WTC11 (cell line): ENCODE measurements at regions not wholly inside any gene's neighbourhood (a gene's known extent, or its start where the extent isn't known, plus 50 kb on each side); places are given as distances from the start of the nearest gene placed in this dataset.

Experiments
- ATAC-seq: fragments of 200-7000 bp; cut with Tn5 transposase; 2 replicates; pipeline ENCODE4 v1.10.0; 2021; ENCODE audit warnings: mild to moderate bottlenecking, moderate library complexity
- CTCF ChIA-PET: fragments of 300-600 bp; sonication (Branson Sonifier 250); formaldehyde crosslinking; loops from one replicate; lab custom pipeline; 2021; ENCODE audit warnings: antibody characterized with exemption; lab: Charles Lee
- POLR2A ChIA-PET: fragments of 350-600 bp; sonication (Branson Sonifier 250); formaldehyde crosslinking; loops from one replicate; lab custom pipeline; 2021; ENCODE audit warnings: antibody characterized with exemption; lab: Charles Lee
- DNase-seq: peaks from one replicate; pipeline ENCODE4 v3.0.0; 2021; ENCODE audit warnings: low spot score
- H3K27ac Mint-ChIP-seq: 2 replicates; pipeline ENCODE4 v1.8.0; 2021; ENCODE audit warnings: mixed read lengths
- H3K27me3 Mint-ChIP-seq: 2 replicates; pipeline ENCODE4 v1.8.0; 2021; ENCODE audit warnings: low read depth, mild to moderate bottlenecking, moderate library complexity, mixed read lengths
- H3K36me3 Mint-ChIP-seq: 2 replicates; pipeline ENCODE4 v1.8.0; 2021; ENCODE audit warnings: mixed read lengths
- H3K4me1 Mint-ChIP-seq: 2 replicates; pipeline ENCODE4 v1.8.0; 2022; ENCODE audit warnings: mixed read lengths
- H3K4me3 Mint-ChIP-seq: 2 replicates; pipeline ENCODE4 v1.8.0; 2021; ENCODE audit warnings: mild to moderate bottlenecking, moderate library complexity, mixed read lengths
- H3K9me3 Mint-ChIP-seq: 2 replicates; pipeline ENCODE4 v1.8.0; 2021; ENCODE audit warnings: mixed read lengths
- CREB1 ChIP-seq: sonication (generic); formaldehyde crosslinking; IDR thresholded peaks from 2 replicates; pipeline ENCODE4 v1.8.0; 2023; ENCODE audit warnings: mild to moderate bottlenecking, missing genetic modification reagents
- CREM ChIP-seq: sonication (generic); formaldehyde crosslinking; IDR thresholded peaks from 2 replicates; pipeline ENCODE4 v1.8.1; 2022; ENCODE audit warnings: mild to moderate bottlenecking, missing genetic modification reagents, moderate library complexity
- ELF4 ChIP-seq: sonication (generic); formaldehyde crosslinking; IDR thresholded peaks from 2 replicates; pipeline ENCODE4 v1.8.1; 2022; ENCODE audit warnings: low read depth, mild to moderate bottlenecking, moderate library complexity, missing genetic modification reagents
- EMX1 ChIP-seq: fragments of 250-450 bp; sonication (Bioruptor Pico); IDR thresholded peaks from 2 replicates; pipeline ENCODE4 v1.8.0; 2021; ENCODE audit warnings: mild to moderate bottlenecking
- ESRRA ChIP-seq: sonication (generic); formaldehyde crosslinking; IDR thresholded peaks from 2 replicates; pipeline ENCODE4 v1.8.1; 2022; ENCODE audit warnings: mild to moderate bottlenecking, missing genetic modification reagents, borderline replicate concordance
- ETV6 ChIP-seq: sonication (generic); formaldehyde crosslinking; IDR thresholded peaks from 2 replicates; pipeline ENCODE4 v1.8.1; 2022; ENCODE audit warnings: mild to moderate bottlenecking, missing genetic modification reagents
- FOXJ3 ChIP-seq: sonication (generic); formaldehyde crosslinking; IDR thresholded peaks from 2 replicates; pipeline ENCODE4 v1.9.0; 2021; ENCODE audit warnings: missing genetic modification reagents, mild to moderate bottlenecking, borderline replicate concordance
- FOXK1 ChIP-seq: sonication (generic); formaldehyde crosslinking; IDR thresholded peaks from 2 replicates; pipeline ENCODE4 v1.8.0; 2022; ENCODE audit warnings: mild to moderate bottlenecking, moderate library complexity, missing genetic modification reagents
- GRHL2 ChIP-seq: fragments of 250-450 bp; sonication (Bioruptor Pico); IDR thresholded peaks from 2 replicates; pipeline ENCODE4 v1.8.0; 2022; ENCODE audit warnings: mild to moderate bottlenecking, moderate library complexity; ENCODE audit not compliant: insufficient replicate concordance, severe bottlenecking
- MYBL2 ChIP-seq: sonication (generic); formaldehyde crosslinking; IDR thresholded peaks from 2 replicates; pipeline ENCODE4 v1.8.1; 2023; ENCODE audit warnings: mild to moderate bottlenecking, moderate library complexity, missing genetic modification reagents
- ZNF138 ChIP-seq: sonication (generic); formaldehyde crosslinking; conservative IDR thresholded peaks from 2 replicates; pipeline ENCODE4 v1.8.1; 2022; ENCODE audit warnings: mild to moderate bottlenecking, moderate library complexity, missing genetic modification reagents
- TF ChIP-seq, protein P1 (sequence below): sonication (generic); formaldehyde crosslinking; IDR thresholded peaks from 2 replicates; pipeline ENCODE4 v1.8.1; 2023; ENCODE audit warnings: mild to moderate bottlenecking, missing genetic modification reagents, moderate library complexity
- TF ChIP-seq, protein P2 (sequence below): sonication (generic); formaldehyde crosslinking; IDR thresholded peaks from 2 replicates; pipeline ENCODE4 v1.8.1; 2022; ENCODE audit warnings: low read depth, missing genetic modification reagents, borderline replicate concordance
- TF ChIP-seq, protein P3 (sequence below): sonication (generic); formaldehyde crosslinking; IDR thresholded peaks from 2 replicates; pipeline ENCODE4 v1.8.0; 2022; ENCODE audit warnings: mild to moderate bottlenecking, missing genetic modification reagents
- TF ChIP-seq, protein P4 (sequence below): fragments of 200-600 bp; IDR thresholded peaks from 2 replicates; pipeline ENCODE4 v1.8.0; 2022; ENCODE audit warnings: antibody characterized with exemption
- TF ChIP-seq, protein P5 (sequence below): sonication (generic); formaldehyde crosslinking; IDR thresholded peaks from 2 replicates; pipeline ENCODE4 v1.8.1; 2022; ENCODE audit warnings: mild to moderate bottlenecking, missing genetic modification reagents, moderate library complexity, borderline replicate concordance
- TF ChIP-seq, protein P6 (sequence below): sonication (generic); formaldehyde crosslinking; IDR thresholded peaks from 2 replicates; pipeline ENCODE4 v1.8.1; 2023; ENCODE audit warnings: mild to moderate bottlenecking, missing genetic modification reagents
- TF ChIP-seq, protein P7 (sequence below): sonication (generic); formaldehyde crosslinking; IDR thresholded peaks from 2 replicates; pipeline ENCODE4 v1.8.1; 2023; ENCODE audit warnings: mild to moderate bottlenecking, missing genetic modification reagents, borderline replicate concordance
- TF ChIP-seq, protein P8 (sequence below): sonication (generic); formaldehyde crosslinking; IDR thresholded peaks from 2 replicates; pipeline ENCODE4 v1.8.1; 2023; ENCODE audit warnings: mild to moderate bottlenecking, missing genetic modification reagents
- TF ChIP-seq, protein P9 (sequence below): fragments of 250-450 bp; sonication (Bioruptor Pico); IDR thresholded peaks from 2 replicates; pipeline ENCODE4 v1.9.0; 2021; ENCODE audit warnings: moderate library complexity, mild to moderate bottlenecking, inconsistent platforms, borderline replicate concordance

DNA sequence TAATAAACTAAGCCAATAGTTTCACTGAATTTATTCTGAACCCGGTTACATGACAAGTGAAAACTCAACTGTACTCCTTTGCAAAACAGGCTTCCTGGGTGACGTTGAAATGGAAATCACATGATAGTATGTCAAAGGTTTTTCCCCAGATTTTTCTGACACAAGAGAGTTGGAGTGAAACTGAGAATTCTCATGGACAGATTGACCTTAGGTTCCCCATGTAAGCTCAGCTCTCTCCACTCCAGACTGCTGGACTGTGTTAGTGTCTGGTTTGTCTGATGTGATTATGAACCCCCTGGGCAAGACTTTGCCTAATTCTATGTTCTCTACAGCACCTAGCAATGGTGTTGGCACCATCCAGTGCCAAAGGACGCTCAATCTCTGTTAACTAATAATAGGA, 219.7 kb upstream of the COL8A1 start:
- no peak for ATAC-seq

More for the DNA sequence above, 219.7 kb upstream of the COL8A1 start:
- TF ChIP-seq CREM (CRISPR knock-in tag): no peak
- TF ChIP-seq FOXK1: no peak
- TF ChIP-seq, protein P1, sequence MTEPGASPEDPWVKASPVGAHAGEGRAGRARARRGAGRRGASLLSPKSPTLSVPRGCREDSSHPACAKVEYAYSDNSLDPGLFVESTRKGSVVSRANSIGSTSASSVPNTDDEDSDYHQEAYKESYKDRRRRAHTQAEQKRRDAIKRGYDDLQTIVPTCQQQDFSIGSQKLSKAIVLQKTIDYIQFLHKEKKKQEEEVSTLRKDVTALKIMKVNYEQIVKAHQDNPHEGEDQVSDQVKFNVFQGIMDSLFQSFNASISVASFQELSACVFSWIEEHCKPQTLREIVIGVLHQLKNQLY (CRISPR knock-in tag): no peak
- TF ChIP-seq, protein P2, sequence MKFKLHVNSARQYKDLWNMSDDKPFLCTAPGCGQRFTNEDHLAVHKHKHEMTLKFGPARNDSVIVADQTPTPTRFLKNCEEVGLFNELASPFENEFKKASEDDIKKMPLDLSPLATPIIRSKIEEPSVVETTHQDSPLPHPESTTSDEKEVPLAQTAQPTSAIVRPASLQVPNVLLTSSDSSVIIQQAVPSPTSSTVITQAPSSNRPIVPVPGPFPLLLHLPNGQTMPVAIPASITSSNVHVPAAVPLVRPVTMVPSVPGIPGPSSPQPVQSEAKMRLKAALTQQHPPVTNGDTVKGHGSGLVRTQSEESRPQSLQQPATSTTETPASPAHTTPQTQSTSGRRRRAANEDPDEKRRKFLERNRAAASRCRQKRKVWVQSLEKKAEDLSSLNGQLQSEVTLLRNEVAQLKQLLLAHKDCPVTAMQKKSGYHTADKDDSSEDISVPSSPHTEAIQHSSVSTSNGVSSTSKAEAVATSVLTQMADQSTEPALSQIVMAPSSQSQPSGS (CRISPR knock-in tag): no peak
- TF ChIP-seq FOXJ3 (CRISPR knock-in tag): no peak
- no peak for TF ChIP-seq MYBL2 (CRISPR knock-in tag)
- no peak for TF ChIP-seq ZNF138 (CRISPR knock-in tag)
- no peak for TF ChIP-seq CREB1 (CRISPR knock-in tag)
- TF ChIP-seq ETV6 (CRISPR knock-in tag): no peak
- TF ChIP-seq, protein P3, sequence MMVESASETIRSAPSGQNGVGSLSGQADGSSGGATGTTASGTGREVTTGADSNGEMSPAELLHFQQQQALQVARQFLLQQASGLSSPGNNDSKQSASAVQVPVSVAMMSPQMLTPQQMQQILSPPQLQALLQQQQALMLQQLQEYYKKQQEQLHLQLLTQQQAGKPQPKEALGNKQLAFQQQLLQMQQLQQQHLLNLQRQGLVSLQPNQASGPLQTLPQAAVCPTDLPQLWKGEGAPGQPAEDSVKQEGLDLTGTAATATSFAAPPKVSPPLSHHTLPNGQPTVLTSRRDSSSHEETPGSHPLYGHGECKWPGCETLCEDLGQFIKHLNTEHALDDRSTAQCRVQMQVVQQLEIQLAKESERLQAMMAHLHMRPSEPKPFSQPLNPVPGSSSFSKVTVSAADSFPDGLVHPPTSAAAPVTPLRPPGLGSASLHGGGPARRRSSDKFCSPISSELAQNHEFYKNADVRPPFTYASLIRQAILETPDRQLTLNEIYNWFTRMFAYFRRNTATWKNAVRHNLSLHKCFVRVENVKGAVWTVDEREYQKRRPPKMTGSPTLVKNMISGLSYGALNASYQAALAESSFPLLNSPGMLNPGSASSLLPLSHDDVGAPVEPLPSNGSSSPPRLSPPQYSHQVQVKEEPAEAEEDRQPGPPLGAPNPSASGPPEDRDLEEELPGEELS: no peak
- TF ChIP-seq, protein P4, sequence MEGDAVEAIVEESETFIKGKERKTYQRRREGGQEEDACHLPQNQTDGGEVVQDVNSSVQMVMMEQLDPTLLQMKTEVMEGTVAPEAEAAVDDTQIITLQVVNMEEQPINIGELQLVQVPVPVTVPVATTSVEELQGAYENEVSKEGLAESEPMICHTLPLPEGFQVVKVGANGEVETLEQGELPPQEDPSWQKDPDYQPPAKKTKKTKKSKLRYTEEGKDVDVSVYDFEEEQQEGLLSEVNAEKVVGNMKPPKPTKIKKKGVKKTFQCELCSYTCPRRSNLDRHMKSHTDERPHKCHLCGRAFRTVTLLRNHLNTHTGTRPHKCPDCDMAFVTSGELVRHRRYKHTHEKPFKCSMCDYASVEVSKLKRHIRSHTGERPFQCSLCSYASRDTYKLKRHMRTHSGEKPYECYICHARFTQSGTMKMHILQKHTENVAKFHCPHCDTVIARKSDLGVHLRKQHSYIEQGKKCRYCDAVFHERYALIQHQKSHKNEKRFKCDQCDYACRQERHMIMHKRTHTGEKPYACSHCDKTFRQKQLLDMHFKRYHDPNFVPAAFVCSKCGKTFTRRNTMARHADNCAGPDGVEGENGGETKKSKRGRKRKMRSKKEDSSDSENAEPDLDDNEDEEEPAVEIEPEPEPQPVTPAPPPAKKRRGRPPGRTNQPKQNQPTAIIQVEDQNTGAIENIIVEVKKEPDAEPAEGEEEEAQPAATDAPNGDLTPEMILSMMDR: no peak
- TF ChIP-seq, protein P5, sequence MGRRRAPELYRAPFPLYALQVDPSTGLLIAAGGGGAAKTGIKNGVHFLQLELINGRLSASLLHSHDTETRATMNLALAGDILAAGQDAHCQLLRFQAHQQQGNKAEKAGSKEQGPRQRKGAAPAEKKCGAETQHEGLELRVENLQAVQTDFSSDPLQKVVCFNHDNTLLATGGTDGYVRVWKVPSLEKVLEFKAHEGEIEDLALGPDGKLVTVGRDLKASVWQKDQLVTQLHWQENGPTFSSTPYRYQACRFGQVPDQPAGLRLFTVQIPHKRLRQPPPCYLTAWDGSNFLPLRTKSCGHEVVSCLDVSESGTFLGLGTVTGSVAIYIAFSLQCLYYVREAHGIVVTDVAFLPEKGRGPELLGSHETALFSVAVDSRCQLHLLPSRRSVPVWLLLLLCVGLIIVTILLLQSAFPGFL: no peak
- TF ChIP-seq, protein P6, sequence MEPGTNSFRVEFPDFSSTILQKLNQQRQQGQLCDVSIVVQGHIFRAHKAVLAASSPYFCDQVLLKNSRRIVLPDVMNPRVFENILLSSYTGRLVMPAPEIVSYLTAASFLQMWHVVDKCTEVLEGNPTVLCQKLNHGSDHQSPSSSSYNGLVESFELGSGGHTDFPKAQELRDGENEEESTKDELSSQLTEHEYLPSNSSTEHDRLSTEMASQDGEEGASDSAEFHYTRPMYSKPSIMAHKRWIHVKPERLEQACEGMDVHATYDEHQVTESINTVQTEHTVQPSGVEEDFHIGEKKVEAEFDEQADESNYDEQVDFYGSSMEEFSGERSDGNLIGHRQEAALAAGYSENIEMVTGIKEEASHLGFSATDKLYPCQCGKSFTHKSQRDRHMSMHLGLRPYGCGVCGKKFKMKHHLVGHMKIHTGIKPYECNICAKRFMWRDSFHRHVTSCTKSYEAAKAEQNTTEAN (CRISPR knock-in tag): no peak
- TF ChIP-seq, protein P7, sequence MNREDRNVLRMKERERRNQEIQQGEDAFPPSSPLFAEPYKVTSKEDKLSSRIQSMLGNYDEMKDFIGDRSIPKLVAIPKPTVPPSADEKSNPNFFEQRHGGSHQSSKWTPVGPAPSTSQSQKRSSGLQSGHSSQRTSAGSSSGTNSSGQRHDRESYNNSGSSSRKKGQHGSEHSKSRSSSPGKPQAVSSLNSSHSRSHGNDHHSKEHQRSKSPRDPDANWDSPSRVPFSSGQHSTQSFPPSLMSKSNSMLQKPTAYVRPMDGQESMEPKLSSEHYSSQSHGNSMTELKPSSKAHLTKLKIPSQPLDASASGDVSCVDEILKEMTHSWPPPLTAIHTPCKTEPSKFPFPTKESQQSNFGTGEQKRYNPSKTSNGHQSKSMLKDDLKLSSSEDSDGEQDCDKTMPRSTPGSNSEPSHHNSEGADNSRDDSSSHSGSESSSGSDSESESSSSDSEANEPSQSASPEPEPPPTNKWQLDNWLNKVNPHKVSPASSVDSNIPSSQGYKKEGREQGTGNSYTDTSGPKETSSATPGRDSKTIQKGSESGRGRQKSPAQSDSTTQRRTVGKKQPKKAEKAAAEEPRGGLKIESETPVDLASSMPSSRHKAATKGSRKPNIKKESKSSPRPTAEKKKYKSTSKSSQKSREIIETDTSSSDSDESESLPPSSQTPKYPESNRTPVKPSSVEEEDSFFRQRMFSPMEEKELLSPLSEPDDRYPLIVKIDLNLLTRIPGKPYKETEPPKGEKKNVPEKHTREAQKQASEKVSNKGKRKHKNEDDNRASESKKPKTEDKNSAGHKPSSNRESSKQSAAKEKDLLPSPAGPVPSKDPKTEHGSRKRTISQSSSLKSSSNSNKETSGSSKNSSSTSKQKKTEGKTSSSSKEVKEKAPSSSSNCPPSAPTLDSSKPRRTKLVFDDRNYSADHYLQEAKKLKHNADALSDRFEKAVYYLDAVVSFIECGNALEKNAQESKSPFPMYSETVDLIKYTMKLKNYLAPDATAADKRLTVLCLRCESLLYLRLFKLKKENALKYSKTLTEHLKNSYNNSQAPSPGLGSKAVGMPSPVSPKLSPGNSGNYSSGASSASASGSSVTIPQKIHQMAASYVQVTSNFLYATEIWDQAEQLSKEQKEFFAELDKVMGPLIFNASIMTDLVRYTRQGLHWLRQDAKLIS: no peak
- TF ChIP-seq, protein P8, sequence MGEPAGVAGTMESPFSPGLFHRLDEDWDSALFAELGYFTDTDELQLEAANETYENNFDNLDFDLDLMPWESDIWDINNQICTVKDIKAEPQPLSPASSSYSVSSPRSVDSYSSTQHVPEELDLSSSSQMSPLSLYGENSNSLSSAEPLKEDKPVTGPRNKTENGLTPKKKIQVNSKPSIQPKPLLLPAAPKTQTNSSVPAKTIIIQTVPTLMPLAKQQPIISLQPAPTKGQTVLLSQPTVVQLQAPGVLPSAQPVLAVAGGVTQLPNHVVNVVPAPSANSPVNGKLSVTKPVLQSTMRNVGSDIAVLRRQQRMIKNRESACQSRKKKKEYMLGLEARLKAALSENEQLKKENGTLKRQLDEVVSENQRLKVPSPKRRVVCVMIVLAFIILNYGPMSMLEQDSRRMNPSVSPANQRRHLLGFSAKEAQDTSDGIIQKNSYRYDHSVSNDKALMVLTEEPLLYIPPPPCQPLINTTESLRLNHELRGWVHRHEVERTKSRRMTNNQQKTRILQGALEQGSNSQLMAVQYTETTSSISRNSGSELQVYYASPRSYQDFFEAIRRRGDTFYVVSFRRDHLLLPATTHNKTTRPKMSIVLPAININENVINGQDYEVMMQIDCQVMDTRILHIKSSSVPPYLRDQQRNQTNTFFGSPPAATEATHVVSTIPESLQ: no peak
- TF ChIP-seq ESRRA (CRISPR knock-in tag): no peak
- TF ChIP-seq, protein P9, sequence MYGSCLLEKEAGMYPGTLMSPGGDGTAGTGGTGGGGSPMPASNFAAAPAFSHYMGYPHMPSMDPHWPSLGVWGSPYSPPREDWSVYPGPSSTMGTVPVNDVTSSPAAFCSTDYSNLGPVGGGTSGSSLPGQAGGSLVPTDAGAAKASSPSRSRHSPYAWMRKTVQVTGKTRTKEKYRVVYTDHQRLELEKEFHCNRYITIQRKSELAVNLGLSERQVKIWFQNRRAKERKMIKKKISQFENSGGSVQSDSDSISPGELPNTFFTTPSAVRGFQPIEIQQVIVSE (CRISPR knock-in tag): no peak
- TF ChIP-seq EMX1: no peak
- TF ChIP-seq ELF4 (CRISPR knock-in tag): no peak
- no peak for TF ChIP-seq GRHL2 (CRISPR knock-in tag)
- H3K9me3 Mint-ChIP-seq: peaks cover 16% of the 10 kb centered on the region
- no peak overlapping the region for H3K27ac Mint-ChIP-seq
- H3K4me1 Mint-ChIP-seq: no peaks in the 10 kb centered on the region
- no peaks in the 10 kb centered on the region for H3K36me3 Mint-ChIP-seq
- no peak overlapping the region for H3K4me3 Mint-ChIP-seq
- ChIA-PET POLR2A (no interaction called here), CTCF (no interaction called here)
- no peak for DNase-seq
- H3K27me3 Mint-ChIP-seq: no peaks in the 10 kb centered on the region
